ENCODE measurements at regions not wholly inside any gene's neighbourhood (a gene's known extent, or its start where the extent isn't known, plus 50 kb on each side); places are given as distances from the start of the nearest gene placed in this dataset.

DNA sequence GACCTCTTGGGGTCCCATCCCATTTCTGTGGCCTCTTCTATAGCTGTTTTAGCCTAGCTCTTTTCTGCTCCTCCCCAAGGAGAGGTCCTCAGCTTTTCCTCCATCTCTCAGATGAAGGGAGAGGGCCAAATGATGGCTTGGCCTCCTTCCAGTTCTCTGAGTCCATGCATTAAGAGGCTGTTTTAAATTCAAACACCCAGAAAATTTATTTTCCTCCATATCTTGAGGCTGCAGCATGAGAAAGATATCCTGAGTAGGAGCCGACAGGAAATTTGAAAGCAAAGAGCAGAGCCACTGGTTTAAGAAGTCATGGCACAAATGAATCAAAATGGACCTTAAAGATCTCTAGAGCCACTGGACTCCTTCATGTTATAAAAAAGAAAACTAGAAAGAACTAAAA, 558.8 kb downstream of the MID1IP1 start:
- DNase-seq = no peak

DNA sequence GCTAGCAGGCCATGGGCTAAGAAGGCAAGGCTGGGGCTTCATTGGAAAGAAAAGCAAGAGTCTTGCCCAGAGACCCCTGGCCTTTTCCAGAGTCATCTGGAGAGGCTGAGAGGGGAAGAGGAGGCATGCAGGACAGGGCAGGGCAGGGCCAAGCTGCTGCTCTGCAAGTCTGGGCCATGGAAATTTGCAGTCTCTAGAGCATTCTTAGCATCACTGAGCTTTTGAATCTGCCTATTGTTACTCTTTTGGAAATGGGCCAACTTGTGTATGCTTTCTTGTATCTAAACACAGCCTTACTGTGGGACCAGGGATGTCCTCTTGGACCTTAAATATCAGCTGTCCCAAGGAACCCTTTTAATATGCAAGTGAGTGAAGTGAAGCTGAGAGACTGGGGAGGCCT, 560.5 kb downstream of the MID1IP1 start:
- DNase-seq = no peak

DNA sequence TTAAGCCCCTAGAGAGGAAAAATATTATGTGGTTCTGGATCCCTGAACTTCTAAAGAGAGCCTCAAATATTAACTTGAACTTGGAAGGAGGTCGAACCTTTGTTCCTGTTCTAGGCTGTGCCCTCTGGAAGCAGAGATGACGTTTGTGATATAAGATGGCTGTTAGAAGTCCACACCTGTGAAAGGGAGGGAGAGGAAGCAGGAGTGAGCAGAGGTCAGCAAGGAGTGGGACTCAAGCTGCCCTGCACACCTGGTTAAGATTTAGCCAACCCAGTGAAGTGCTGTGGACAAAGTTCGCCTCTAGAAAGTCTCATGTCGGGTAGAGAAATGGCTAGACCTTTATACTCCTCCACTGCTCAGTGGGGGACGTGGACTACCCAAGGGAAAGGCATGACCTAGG, 566.2 kb downstream of the MID1IP1 start:
- DNase-seq = no peak

DNA sequence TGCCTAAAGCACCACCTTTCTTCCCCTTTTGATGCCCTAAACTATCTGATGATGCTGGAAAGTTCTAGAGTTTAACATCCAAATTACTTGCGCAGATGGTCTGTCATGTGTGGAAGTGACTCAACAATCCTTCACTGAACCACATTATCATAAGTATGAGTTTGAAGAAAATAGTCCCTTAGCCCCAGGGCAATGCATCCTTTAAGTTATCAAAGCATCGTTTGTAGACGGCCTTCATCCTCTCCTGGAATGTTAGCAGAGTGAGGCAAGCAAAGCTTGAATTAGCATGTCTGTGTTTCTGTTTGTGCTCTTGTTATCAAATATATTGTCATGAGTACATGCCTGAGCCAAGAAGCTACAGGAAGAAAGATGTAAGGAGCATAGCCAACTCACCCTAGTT, 570.9 kb downstream of the MID1IP1 start:
- no peak for DNase-seq

DNA sequence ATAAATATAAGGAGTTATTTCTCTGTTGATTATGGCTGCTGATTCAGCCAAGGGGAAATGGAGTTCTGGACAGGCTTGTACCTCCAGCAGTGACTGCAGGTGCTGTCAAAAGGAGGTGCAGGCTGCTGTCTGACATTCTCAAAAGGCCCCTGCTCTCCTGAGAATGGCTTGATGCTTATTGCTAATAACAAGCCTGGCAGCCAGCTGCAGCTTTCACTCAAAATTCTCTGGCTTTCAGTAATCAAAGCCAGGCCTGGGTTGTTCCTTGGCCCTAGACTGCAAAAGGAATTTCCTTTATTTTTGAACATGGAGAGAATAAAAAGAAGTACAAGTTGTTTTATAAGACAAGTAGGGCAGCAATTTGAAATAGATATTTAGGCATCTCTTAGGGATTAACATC, 575.9 kb downstream of the MID1IP1 start:
- no peak for DNase-seq

DNA sequence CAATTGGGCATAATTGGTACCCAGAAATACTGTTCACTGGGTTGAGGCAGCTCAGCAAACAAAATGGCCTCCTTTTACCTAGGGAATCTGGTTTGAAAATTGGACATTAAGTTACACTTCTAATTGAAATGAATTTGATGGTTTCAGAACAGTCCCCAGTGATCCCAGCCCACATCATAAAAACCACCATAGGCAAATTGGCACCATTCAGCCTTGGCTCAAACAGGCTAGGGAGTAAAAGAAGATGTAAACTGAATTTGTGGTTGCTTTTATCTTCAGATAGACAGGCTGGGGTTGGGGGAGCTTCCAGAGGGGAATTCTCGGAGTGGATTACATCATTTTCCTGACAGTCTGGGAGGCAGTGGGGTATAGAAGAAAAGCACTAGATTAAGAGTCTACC, 576.5 kb downstream of the MID1IP1 start:
- no peak for DNase-seq

DNA sequence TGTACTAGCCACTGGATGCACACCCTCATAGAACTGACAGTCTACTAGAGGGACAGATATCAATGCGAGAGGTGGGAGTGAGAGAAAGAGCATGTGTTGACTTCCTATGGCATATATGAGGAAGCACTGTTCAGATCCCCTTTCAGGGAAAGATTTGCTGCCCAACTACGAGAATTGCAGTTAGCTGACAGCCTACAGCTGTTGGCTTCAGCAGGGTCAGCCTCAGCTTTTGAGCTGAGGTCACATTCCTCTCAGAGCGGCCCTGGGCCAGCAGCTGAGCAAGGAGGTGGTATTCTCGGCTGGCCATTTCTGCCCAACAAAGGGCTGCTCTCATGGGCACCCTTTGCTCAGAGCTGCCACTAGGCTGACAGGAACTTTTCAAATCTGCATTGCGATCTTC, 580.2 kb downstream of the MID1IP1 start:
- DNase-seq = no peak

DNA sequence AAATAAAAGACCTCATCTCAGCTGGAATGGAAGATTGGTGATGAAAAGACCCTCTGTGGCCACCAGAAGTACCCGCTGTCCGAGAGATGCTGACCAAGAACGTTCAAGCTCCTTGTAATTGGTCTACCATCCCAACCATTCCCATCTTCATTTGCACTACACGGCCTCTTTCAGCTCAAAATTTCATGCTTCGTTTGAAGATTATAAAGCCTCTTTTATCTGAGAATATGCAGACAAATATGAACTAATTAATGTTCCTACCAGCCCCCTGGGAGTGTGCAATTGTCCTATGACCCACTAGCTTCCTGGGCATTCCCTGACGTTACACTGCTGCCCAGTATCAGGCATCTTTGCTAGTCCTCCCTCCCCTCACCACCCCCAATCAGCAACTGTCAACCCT, 583.7 kb downstream of the MID1IP1 start:
- no peak for DNase-seq

DNA sequence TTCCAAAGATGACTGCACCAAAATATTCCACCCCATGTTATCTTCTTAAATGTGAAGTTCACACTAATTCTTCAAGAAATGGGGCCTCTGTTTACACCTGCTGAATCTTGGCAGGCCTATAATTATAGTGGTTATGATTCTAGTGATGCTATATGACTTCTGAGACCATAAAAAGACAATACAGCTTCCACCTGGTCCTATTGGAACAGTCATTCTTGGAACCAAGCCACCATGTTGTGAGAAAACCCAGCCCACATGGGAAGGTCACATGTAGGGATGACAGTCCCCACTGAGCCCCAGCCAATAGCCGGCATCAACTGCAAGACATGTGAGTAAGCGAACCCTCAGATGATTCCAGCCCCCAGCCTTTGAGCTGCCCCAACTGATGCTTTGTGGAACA, 587.5 kb downstream of the MID1IP1 start:
- no peak for DNase-seq

DNA sequence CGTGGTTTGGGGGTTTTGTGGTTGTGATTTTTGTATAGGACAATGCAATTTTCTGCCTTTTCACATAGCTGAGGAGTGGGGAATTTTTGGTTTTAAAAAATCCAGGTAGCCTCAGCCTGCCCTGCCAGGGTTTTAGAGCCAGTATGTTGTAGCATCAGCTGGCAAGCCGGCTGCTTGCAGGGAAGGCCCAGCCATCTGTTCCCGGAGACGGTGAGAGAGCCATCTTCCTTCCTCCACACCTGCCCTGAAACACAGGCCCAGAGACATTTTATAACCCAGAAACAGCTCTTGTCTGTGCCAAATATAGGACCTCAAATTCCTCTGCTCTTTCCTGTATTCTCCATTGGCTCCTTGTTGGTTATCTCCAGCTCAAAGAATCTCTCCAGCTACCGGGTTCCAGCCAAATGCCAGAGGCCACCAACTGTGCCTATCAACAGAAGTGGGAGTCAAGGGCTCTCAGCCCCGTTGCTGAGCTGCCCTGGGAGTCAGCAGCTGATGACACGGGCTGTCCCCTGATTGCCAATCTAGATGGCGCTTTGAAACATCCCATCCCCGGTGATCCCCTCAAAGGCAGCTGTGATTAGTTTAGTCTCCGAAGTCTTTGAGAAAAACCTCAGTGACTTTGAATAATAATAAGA, 595.2 kb downstream of the MID1IP1 start:
- DNase-seq = no peak

DNA sequence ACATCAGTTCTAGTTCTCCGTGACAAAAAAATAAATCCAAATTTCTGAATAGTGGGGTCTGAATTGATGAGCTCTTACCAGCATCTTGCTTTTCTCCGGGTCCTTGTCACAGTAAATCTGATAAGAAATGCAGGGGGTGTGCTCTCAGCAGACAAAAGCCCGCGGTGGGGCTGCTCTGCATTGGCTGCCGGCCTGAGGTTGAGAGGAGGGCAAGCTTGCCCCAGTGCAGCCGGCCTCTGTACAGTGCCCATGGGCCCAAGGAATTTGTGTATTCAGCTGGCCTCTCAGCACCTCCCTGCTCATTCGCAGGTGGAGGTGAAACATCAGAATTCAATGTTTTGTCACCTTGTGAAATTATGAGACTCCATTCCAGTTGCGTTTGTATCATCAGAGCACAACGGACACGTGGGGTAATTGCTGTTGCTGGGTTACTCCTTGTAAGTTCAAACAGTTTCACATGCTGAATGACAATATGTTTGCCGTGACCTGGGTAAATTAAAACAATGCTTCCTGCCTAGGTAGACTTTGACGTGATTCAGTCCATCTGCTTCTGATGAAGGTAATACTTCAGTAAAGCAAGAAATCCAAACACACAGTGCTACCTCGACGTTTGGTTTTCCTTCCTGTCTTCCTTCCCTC, 596.4 kb downstream of the MID1IP1 start:
- no peak for DNase-seq

DNA sequence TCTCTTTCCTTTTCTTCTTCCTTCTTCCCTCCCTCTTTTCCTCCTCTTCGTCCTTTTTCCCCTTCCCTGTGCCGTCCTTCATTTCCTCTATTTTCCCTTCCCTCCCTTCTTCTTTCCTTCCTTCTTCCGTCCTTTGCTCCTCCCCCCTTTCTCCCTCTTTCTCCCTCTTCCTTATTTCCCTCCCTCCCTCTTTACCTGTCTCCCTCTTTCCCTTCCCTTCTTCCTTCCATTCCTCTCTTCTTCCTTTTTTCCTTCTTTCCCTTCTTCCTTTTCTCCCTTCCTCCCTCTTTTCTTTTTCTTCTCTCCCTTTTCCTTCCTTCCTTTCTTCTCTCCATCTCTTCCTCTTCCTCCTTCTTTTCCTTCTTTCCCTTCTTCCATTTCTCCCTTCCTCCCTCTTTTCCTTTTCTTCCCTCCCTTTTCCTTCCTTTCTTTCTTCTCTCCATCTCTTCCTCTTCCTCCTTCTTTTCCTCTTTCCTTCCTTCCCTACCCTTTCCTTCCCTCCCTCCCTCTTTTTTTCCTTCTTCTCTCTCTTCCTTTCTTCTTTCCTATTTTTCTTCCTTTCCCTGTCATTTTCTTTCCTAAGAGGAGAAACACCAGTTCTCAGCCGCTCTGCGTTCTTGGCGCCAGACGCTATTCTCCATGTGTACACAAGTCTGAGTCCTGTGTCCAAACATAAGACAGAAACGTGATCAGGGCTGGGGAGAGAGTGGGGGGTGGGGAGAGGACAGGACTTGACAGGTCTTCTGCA, 597.1 kb downstream of the MID1IP1 start:
- no peak for DNase-seq

DNA sequence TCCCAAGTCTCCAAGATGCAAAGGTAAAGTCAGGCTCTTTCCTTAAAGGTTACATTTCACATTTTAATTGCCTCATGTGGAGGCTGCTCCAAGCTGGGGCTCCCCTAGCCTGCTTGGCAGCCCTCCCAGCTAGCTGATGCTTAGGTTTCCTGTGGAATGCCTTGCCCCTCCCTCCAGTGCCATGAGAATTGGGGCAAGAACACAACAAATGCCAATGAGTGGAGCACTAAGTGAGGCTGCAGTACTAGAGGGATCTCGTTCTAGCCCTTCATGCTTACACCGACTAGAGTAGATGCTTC, 597.7 kb downstream of the MID1IP1 start:
- no peak for DNase-seq

DNA sequence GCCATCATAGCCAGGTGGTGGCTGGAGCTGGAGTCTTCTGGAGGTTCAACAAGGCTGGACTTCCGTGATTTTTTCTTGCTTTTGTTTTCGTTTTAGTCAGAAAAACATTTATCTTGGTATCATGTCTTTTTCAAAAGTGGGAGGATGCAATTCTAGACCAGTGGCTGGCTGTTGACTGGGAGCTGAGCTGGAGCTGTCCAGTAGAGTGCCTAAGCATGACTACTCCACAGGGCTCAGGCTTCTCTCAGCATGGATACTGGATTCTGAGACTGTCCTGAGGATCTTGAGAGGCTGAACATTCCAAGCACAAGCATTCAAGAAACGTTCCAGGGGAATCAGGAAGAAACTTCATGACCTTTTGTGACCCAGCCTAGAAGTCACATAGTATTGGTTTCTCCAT, 598.1 kb downstream of the MID1IP1 start:
- DNase-seq = no peak

DNA sequence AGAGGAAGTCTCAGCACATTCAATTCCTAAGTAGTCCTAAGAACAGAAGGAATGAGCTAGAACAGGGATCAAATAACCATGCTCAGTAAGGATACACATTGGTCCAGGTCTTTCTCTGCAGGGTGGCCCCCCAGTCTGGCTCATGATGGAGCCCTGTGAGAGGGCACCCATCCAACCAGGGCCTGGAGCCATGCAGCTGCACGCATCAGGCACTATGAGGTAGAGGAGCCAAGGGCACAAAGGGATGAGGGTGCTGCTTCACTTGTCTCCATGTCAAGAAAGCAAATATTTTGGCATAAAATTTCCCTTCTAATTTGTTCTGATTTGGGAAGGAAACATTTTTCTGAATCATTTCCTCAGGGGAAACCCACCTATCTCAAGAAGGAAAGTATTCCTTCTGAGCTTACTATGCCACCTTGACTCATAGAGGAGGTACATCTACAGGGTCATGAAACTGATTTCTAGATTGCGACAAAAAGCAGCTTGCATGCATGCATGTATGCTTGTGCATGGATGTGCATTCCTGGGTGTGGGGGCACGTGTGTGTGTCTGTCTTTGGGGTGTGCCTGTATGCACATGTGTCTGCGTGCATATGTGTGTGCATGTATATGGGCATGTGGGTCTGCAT, 600.3 kb downstream of the MID1IP1 start:
- no peak for DNase-seq

DNA sequence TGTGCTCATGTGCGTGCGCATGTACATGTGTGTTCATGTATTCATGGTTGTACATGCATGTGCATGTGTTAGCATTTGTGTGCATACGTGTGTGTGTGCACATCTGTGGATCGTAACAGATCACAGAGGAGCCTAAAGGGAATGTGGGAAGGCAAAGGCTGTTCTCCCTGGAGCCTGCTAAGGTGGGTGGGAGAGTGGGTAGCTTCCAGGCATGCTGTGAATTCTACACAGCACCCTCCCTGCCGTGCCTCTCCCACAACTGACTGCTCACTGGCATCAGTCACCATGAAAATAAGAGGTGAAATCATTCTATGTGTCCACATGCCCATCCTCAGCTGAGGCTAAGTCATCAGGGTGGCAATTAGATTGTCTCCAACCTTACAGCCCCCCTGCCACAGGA, 600.9 kb downstream of the MID1IP1 start:
- no peak for DNase-seq

DNA sequence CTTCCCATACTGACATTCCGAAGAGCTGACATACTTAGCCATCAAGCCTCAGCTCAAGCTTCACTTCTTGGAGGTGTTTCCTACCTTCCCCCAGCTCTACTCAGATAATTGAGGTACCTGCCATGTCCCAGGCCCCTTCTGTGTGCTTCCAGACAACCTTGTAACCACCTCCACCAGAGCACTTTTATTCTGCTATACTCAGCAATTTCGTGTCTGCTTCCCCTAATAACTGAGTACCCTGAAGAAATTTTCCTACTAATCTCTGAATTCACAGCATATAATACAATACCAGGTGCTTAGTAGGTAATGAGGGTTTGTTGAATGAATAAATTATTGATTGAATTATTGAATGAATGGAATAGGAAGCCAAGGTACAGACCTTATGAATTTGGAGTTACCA, 605.5 kb downstream of the MID1IP1 start:
- DNase-seq = no peak

DNA sequence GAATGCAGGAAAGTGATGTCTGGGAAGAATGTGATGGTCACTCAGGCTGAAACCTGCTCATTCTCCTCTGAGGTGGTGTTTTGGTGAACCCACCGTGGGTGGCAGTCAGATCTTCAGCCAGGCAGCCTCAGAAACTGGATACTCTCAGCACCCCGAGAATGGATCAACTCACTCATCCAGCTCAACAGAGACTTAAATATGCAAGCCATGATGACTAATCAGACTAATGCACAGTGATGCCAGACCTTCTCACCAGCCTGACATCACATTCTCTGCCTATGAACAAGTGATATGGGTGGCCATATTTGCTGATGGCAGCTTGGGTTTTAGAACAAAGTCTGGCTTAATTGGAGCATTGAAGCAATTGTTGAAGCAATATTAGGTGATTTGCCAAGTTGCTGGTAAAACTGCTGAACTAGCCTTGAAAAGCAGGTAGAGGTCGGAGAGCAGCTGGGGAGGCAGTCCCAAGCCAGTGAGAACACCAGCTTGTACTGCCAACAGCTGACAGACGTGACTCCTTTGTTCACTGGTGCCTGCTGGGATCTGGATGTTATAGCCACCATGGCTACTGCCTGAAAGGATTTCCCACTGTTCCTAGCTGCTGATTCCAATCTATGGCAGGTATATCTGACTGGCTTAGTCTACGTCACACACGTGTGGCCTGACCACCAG, 608.1 kb downstream of the MID1IP1 start:
- DNase-seq = no peak

DNA sequence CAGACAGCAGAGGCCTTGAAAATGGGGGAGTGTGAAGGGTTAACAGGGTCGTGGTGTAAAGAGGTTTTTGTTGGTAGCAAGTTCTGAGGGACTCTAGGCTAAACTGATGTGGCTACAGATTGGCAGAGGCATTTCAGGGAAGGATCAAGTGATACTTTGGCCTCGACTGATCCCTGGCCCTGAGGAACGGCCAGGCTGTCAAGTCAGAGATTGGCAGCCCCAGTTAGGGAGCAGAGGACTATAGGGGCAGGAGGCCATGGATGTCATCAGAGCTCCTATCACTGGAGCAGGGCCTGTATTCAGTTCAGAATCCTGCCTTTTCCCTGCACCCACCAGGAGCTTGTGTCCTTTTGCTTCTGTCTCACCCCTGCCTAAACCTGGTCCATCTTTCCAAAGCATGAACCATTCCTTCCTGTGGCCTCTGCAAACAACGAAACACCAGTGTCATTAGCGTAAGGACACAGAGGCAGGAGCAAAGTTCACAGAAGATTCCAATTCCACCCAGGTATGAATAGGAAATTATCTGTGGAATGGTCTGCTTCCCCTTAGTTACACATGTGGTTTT, 613.1 kb downstream of the MID1IP1 start:
- DNase-seq = no peak

DNA sequence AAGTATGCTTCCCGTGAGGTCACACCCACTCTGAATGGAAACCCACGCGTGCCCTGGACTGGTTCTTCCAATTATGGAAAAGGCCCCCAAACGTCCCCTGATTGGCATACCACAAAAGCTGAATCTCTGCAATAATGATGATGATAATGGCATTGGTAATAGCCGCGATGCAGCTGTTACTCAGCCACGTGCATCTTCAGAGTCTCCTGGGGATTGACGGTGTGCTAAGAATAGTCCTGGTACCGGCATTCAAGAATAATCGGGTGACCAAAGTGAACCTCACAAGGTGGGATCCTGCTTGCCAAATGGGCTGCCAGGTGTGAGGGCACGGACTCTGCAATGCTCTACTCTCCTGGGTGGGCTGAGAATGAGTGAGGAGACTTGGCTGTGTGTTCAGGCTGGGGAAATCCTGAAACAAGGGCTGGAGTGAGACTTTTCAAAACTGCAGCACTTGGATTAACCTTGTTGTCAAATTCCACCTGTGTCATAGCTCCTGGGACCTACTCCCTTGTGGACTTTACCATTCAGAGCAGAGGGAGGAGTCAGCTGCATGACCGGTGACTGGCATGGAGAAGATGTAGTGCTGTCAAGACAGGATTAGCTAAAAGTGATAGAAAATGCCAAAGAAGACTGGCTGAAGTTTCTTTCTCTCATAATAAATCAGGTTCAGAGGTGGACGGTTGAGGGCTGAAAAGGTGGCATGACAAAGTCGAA, 615.4 kb downstream of the MID1IP1 start:
- DNase-seq = no peak

DNA sequence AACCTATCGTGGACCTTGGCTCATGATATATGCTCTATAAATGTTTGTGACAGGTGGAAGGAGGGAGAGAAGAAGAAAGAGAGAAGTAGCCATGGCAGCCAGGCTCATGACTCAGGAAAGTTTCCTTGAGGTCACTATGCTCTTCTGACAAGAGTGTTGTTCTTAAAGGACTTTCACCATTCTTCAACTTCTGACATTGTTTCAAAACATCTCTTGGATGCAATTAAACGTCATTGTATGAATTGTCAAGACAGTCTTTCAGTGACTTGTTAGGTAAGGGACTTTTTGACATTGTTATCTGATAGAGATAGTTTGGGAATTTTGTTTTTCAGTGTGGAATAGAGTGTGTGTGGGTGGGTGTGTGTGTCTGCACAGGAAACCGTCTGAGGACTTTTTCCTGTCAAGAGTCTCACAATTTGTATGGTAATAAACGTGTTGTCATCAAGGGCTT, 617.0 kb downstream of the MID1IP1 start:
- no peak for DNase-seq

Data from stimulated activated naive CD4-positive, alpha-beta T cell (primary cell).